LNCAP (cell line): ENCODE measurements at regions not wholly inside any gene's neighbourhood (a gene's known extent, or its start where the extent isn't known, plus 50 kb on each side); places are given as distances from the start of the nearest gene placed in this dataset.

Experiments
- CTCF ChIP-seq: fragments of 450-650 bp; IDR thresholded peaks from 2 replicates; pipeline ENCODE4 v1.5.1; 2017; ENCODE audit warnings: mild to moderate bottlenecking

- TF ChIP-seq CTCF, result no peak
Observed at GRCh38 chr3:187618722-187619121, 51.5 kb downstream of the SST start.

GRCh38 chr3:187617213-187617612, 53.0 kb downstream of the SST start:
- TF ChIP-seq CTCF, result no peak

GRCh38 chr3:187616307-187616972, 53.8 kb downstream of the SST start:
- TF ChIP-seq CTCF, result peak; percentile 83

- no peak for TF ChIP-seq CTCF
Observed at GRCh38 chr3:187615630-187616029, 54.6 kb downstream of the SST start.

- no peak for TF ChIP-seq CTCF
Observed at GRCh38 chr3:187612656-187613055, 57.5 kb downstream of the SST start.

GRCh38 chr3:187610981-187611511, 59.1 kb downstream of the SST start:
- no peak for TF ChIP-seq CTCF

GRCh38 chr3:187594272-187594671, 75.9 kb downstream of the SST start:
- no peak for TF ChIP-seq CTCF

GRCh38 chr3:187593451-187593850, 76.7 kb downstream of the SST start:
- TF ChIP-seq CTCF, result no peak
